GM19035 (cell line): ENCODE measurements at regions not wholly inside any gene's neighbourhood (a gene's known extent, or its start where the extent isn't known, plus 50 kb on each side); places are given as distances from the start of the nearest gene placed in this dataset.

Experiments
- ATAC-seq: cut with Tn5 transposase; IDR thresholded peaks from one replicate; pipeline ENCODE4 v1.9.1; 2021; ENCODE audit not compliant: unreplicated experiment

DNA sequence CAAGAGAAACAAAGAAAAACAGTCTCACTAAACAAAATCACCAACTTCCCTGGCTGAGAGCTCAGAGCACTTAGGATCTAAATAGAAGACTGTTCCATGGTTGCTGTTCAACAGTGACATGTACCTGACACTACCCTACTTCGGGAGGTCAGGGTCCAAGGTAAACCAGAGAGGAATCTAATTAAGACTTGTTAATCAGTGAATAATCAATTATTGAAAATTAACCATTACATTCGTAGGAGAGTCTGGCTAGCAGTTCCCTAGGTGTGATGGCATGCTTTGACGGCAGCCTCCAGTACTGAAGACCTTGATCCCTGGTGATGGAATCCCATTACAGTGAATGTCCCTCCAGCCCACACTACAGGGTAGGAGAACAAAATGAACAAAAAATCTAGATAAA, 154.0 kb upstream of the AFDN start:
- ATAC-seq: no peak

- no peak for ATAC-seq
Observed at GRCh38 chr6:167673946-167674345, 152.8 kb upstream of the AFDN start.

GRCh38 chr6:167674486-167674885, 152.2 kb upstream of the AFDN start:
- ATAC-seq: no peak

- no peak for ATAC-seq
Observed at GRCh38 chr6:167676000-167676665, 150.6 kb upstream of the AFDN start.

DNA sequence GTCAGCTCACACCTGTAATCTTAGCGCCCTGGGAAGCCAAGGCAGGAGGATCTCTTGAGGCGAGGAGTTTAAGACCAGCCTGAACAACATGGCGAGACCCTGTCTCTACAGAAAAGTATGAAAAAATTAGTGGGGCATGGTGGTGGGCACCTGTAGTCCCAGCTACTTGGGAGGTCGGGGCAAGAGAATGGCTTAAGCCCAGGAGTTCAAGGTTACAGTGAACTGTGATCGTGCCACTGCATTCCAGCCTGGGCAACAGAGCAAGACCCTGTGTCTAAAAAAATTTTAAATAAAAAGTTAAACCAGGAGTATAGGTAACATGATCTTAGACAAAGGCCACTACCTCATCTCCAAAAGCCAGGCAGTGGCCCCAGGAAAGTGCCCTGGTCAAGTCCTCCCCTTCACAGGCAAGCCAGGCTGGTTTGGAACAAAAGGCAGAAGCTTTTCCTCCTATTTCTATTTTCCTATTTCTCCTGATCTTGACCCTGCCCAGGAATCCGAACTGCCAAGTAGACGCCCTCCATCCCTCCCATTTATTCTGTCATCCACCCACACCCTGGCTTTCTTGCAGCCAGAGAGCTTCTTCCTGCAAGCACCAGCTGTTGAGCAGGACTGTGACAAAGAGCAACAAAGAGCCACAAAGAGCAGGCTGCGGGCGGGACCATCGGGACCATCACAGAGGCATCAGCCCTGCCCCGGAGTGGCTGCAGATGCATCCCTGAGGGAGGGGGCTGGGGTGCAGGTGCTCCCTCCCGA, 149.9 kb upstream of the AFDN start:
- no peak for ATAC-seq

GRCh38 chr6:167677422-167677789, 149.3 kb upstream of the AFDN start:
- no peak for ATAC-seq

- no peak for ATAC-seq
Observed at GRCh38 chr6:167678102-167679101, 148.3 kb upstream of the AFDN start.

DNA sequence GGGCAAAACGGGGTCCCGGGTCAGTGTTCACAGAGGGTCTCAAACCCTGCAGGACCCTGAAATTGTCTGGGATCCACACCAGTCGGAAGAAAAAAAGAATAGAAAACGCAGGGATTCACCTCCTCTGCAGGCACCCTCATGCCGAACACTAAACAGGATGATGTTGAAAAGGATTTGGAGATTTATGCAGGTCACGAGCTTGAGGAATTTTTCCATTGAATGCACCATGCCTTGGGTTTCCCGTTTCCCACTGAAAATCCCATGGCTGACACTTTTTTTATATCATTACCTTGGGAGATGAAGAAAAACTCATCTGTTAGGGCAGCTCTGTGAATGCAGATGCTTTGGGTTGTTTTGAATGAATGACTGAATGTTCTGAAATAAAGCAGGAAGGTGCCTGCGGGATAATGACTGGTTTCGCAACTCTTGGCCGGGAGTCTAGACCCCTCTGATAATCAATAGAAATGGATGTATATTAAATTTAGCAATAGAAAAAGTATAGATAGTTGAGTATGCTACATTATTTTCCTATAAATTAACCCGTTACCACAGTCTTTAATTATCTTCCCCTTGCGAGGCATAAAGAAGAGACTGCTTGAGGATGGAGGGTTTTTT, 147.5 kb upstream of the AFDN start:
- ATAC-seq: no peak

DNA sequence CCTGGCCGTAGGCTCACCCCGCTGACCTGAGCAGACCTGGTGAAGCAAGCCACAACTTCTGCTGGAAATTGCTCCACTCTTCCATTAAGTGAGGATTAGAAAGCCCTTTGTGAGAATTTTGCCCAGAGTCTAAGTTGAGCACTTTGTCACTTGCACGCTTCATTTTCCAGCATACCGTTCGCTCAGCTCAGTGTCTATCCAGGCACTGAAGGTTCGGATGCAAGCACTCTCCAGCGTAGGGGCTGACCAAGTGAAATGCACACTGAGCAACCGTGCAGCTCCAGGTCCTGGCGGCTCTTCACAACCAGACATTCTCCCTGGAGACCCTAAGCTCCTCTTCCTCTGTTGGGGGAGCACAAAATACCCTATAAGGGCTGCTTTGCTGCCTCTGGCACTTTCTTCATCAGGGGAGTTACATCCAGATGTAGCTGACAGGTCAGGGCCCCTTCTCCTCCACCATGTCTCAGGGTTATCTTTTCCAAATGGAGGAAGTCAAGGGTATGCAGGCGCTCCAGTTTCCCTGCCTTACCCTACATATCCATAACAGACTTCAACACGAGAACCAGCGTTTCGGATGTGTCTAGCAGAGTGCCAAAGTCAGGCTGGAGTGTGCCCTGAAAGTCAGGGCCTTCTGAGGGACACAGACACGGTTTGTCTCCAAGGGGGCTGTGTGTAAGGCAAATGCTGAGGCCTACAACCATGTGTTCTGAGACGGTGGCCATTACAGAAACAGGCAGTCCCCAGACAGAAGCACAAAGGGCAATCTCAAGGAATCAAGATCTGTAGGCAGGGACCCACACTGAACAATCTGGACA, 146.7 kb upstream of the AFDN start:
- ATAC-seq: no peak

- no peak for ATAC-seq
Observed at GRCh38 chr6:167680605-167681149, 146.0 kb upstream of the AFDN start.

- no peak for ATAC-seq
Observed at GRCh38 chr6:167682125-167682524, 144.6 kb upstream of the AFDN start.

DNA sequence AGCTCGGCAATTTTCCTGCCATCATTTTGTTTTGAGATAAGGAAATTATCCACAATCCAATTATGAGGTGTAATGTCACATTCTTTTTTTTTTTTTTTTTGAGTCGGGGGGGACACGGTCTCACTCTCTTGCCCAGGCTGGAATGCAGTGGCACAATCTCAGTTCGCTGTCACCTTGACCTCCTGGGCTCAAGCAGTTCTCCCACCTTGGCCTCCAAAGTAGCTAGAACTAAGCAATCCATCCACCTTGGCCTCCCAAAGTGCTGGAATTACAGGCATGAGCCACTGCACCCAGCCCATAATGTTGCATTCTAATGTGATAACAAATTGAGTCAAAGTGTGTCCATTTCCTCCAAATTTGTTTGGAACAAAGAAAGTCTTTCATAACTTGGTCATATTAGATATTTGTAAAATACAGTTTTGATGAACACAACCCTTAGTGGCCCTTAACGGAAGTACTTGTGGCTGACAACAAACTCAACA, 144.1 kb upstream of the AFDN start:
- ATAC-seq: no peak

DNA sequence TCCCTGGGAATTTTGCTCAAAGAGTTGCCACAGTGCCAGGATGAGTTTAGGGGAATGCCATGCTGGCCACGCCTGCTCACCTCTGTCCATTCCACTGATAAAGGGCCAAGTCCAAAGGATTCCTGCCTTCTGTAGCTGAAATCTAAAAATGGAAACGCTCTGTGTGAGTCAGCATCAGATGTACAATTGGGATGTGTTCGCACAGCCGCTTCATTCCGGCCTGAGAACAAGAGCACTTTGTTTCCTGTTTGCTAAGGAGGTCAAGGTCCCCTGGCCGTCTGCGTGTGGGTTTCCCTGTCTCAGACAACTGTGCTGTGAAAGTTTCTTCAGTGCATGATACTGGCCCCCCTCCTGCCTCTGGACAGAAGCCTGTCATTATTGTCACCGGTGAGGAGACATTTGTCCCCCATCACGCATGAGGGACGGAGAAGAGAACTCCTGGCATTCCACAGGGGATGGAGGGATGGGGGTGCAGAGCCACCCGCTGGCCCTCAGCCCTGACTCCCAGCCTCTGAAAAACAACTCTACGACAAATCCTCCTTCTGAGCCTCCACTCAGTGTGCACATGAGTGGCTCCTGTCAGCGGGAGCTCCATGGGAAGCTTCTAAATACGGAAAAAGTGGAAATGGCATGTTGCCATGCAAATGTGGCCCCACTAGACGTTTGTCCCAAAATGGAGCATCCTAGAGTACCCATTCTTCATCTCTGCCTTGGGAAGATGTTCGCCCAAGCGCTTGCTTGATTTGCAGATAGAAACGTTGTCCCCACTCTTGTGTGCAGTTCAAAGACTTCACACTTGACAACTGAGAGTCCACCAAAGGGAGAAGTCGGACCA, 143.5 kb upstream of the AFDN start:
- no peak for ATAC-seq

DNA sequence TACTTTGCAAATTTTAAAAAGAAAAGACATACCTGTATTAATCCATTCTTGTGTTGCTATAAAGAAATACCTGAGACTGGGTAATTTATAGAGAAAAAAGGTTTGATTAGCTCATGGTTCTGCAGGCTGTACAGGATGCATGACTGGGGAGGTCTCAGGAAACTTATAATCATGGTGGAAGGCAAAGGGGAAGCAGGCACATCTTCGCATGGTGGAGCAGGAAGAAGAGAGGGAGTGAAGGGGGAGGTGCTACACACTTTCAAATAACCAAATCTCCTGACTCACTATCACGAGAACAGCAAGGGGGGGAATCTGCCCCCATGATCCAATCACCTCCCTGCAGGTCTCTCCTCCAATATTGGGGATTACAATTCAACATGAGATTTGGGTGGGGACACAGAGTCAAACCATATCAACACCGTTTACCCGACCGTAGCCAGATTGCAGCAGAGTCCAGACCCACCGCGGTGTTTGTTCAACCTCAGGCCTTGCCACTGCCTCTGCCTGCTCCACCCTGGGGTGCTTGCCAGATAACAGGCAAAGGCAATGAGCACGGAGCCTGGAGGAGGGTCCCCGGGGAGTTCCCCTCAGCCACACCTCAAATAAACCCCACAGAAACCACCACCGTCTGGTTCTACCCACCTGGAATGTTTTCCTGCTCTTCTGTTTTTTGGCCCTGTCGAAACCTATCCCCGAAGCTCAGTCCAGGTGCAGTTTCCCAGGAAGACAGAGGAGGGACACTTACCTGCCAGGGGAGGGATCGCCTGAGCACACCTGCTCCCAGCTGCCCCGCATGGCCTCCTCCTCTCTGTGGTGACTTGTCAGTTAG, 142.2 kb upstream of the AFDN start:
- ATAC-seq: no peak

DNA sequence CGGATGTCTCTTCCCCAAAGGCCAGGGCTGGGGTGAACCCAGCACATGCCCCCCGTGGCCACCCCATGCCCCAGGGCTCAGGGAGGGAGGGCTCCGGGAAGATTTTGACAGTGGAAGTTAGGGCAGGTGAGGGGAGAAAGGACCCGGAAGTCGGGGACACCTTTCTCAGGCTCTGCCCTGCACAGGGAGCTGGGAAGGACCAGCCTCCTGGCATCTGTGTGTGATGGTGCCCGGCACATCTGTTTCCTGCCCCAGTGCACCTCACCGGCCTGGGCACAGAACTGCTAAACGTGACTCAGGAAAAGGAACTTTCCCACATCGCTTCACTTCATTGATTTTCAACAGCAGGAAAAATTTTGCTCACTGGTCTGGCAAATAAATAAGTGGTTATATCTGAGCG, 141.1 kb upstream of the AFDN start:
- no peak for ATAC-seq

DNA sequence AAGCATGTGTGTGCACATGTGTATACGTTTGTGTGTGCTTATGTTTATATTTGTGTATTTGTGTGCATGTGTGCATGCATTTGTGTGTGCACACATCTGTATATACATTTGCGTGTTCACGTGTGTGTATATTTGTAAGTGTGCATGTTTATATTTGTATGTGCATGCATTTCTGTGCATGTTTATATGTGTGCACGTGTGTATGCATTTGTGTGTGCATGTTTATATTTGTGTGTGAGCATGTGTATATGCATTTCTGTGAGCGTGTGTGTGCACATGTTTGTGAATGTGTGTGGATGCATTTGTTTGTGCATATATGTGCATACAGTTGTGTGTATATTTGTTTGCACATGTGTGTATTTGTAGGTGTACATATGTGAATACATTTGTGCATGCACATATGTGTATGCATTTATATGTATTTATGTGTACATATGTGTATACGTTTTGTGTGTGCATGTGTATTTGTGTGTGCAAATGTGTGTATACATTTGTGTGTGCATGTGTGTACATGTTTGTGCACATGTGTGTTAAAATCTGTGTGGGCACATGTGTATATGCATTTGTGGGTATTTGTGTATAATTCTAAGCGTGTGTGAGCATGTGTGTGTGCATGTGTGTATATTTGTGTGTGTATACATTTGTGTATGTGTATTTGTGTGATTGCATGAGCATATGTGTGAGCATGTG, 140.4 kb upstream of the AFDN start:
- ATAC-seq: no peak

DNA sequence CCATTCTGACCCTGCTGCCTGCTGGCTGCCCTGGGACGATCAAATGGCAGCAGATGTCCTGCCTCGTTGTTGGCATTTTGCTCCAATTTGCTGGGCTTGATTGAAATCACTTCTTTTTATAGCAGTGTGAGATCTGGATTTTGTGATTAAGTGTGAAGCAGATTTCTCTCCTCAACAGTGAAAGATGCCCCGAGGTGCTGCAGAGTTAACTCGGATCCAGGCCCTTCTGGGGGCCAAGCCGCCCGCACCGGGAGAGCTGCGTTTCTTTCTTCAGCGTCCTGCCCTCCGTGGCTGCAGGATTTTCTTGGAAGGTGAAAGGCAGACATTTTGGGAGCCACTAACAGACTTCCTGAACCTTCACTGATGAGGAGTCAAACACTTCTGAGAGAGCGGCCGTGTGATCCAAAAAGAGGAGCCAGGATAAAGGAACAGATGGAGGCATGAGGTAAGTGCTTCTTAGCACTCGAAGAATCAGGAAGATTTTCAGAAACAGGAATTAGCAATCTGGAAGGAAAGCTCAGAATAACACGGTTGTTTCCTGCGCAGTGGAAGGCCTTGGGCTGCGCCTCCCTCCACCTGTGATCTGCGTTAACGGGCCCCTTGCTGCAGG, 139.5 kb upstream of the AFDN start:
- ATAC-seq: no peak
